Superior temporal gyrus (tissue), 1 donor: ENCODE measurements at regions not wholly inside any gene's neighbourhood (a gene's known extent, or its start where the extent isn't known, plus 50 kb on each side); places are given as distances from the start of the nearest gene placed in this dataset.
"Not testable (repeated sequence)": the region's sequence is repeated elsewhere in the genome, so short reads cannot be mapped to it uniquely, and the experiment has no call there.

Source experiments
- DNase-seq: peaks from one replicate; pipeline ENCODE4 v3.0.0-alpha.2; 2016; ENCODE audit errors: extremely low spot score

DNA sequence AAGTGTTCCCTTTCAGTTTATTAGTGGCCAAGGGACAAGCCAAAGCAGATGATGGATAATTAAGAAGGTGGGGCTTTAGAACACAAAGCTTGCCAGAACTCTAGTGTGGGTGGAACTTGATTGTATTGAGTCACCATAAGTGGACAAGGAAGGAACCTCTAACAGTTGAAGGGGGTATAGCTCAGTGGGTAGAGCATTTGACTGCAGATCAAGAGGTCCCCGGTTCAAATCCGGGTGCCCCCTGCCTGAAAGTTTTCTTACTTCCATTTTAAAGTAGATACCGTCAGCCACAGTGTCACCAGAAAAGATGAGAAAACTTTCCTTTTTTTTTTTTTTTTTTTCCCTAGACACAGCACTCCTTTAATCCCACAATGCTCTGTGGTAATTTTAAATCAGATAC lies 152.3 kb downstream of the MTHFS start:
- not testable (repeated sequence) for DNase-seq

DNA sequence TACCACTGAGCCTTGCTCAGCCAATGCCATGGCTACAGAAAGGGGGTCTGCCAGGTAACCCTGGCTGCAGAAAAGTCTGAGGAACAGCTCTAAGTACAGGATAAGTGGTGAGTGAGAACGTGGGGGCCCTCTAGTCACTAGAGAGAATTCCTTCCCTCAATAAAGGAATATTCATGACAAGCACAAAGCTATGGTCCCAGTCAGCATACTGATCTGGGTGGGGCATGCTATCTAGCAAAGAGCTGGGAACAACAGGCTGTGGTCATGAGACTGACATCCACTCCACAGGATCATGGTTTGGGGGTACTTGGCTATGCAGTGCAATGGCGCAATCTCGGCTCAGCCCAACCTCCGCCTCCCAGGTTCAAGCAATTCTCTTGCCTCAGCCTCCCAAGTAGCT lies 140.4 kb downstream of the MTHFS start:
- DNase-seq = no peak

DNA sequence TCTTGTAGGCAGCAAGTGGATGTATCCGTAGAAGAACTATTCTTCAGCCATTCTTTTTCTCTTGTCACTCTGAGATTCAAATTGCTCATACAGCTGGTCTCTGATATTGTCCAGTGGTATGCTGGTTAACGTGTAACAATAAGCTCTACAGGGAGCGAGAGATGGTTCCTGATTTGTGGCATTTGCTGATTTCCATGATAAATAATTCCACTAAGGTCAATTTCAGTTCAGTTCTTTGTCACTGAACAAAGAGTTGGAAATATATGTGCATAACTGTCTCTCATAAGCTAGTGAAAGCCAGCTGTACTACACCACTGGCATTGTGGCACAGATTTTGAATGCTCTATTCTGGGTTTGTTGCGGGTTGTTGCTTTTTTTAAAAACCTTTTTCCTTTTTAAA lies 131.7 kb downstream of the MTHFS start:
- no peak for DNase-seq

DNA sequence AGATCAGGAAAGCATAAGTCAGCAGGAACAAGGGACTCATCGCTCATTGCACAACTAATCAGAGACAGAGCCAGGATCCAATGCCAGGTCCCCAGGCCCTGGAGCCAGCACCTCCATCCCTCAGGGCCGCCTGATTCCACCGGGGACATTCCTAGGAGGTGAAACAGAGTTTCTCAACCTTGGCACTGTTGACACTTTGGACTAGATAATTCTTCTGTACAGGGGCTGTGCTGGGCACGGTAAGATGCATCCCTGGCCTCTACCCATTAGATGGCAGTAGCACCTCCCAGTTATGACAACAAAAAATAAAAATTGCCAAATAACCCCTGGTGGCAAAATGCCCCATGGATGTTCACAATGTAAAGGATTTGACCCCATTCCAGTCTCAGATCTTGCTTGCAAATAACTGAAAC lies 127.7 kb downstream of the MTHFS start:
- no peak for DNase-seq

DNA sequence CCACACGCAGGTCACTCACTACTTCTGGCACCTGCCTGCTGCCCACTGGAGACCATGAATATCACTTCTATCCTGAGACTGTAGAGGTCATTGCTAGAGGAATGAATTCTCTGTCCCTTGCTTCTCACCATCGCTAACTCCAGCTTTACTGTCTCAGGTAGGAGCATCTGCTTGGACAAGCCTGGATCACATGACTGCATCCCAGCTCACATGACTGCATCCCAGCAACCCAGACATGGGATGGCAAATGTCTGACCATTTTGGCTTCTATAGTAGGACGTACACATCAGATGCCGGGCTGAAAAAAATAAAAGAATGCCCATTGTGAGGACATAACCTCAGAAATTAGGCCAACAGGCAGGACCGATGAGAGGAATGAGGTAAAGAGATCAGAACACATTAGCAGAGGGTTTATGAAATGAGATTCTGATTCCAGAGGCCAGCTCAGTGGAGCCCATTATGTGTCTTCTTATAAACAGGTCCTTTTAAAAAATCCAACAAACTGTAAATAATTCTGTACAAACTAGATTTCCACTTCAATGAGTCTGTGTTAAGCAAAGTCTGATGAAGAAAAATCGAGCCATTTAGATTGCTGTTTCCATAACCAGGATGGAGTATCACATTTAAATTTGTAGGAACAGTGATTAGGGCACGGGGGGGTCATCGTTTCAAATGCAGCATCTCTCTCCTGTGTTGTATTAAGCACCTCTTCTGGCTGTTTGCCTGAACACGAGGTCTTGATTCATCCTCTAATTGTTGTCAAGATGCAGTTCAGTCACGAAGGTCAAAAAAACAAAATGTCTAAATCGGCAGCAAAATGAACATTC lies 126.7 kb downstream of the MTHFS start:
- no peak for DNase-seq

DNA sequence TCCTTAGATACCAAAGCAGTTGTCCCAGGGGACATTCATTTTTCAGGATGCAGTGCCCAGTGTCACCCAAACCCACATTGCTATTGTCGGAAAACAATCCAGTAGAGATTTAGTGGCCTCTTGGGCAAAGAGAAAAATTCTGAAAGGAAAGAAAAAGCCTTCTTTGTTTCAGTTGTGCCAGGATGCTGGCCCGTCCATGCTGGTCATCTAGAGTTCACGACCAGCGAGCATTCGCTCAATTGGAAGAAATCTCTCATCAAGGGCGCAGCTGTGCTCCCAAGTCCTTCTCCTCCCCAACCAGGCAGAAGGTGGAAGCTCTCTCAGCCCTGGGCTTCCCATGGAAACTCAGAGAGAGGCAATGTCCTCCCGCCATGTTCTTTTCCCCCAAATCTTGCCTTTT lies 123.7 kb downstream of the MTHFS start:
- no peak for DNase-seq

DNA sequence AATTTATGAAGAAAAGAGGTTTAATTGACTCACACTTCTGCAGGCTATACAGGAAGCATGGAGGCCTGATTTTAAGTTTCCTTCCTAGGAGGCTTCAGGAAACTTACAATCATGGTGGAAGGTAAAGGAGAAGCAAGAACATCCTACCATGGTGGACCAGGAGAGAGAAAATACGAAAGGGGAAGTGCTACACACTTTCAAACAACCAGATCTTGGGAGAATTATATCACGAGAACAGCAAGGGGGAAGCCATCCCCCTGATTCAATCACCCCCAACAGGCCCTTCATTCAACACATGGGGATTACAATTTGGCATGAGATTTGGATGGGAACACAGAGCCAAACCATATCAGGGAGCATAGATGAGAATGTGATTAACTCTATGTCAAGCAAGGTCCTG lies 121.0 kb downstream of the MTHFS start:
- no peak for DNase-seq

DNA sequence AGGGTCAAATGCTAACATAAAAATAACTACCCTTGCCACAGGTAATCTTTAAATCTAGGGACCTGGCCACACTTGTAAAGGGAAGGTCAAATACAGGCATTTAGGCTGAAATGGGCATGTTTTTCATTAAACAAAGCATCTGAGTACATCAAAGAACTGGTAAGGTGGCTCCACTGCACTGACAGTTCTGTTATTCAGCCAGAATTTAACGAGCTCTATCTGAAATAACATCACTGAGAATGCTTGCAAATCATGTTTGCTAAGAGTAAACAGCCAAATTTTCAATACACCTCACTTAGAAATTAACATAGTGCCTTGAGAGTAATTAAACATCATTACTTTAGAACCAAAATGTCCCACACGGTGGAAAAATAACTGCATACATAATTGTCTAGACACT lies 118.9 kb downstream of the MTHFS start:
- no peak for DNase-seq

DNA sequence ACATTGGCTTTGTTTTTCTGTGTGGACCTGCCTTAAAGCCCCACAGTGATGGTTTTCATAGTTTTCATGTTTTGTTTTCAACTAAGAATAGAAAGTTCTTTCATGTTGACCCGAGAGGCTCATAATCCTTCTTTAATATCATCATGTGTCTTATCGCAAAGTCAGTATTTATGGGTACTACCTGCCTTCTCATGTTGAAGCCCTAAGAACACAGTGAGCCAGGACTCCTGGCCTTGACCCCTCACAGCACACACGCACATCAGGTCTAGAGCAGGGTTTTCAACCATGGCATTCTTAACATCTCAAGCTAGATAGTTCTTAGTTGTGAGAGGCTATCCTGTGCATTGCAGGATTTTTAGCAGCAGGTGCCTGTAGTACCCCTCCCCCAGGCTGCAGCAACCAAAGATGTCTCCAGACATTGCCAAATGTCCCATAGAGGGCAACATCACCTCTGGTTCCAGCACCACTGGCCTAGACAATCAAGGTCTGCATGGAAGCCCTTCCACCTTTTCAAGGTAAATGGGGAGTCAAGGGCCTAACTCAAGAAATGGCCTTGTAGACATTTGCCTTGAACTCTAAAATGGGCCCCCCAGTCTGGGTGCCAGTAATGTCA lies 118.3 kb downstream of the MTHFS start:
- no peak for DNase-seq

DNA sequence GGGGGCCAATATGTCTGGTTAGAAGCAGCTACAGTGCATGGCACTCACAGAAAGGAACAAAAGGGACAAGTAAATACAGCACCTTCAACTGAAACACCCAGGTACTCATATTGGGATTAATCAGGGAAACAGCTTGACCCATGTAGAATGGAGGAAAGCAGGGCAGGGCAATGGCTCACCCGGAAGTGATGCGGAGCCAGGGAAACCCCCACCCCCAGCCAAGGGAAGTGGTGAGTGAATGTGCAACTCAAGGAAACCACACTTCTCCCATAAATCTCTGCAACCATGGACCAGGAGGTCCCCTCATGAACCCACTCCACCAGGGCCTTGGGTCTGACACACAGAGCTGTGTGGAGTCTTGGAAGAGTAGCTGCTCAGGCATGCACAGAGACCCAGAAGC lies 117.1 kb downstream of the MTHFS start:
- DNase-seq = no peak

DNA sequence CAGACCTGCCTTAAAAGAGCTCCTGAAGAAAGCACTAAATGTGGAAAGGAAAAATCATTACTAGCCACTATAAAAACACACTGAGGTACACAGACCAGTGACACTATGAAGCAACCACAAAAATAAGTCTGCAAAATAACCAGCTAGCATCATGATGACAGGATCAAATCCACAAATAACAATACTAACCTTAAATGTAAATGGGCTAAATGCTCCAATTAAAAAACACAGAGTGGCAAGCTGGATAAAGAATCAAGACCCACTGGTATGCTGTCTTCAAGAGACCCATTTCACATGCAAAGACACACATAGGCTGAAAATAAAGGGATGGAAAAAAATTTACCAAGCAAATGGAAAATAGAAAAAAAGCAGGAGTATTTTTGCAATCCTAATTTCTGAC lies 114.5 kb downstream of the MTHFS start:
- not testable (repeated sequence) for DNase-seq
